Astrocyte of the spinal cord (primary cell): ENCODE measurements at regions not wholly inside any gene's neighbourhood (a gene's known extent, or its start where the extent isn't known, plus 50 kb on each side); places are given as distances from the start of the nearest gene placed in this dataset.

Experiments used
- DNase-seq: peaks from one replicate; pipeline ENCODE4 v3.0.0; 2011; ENCODE audit warnings: low read depth, low spot score
- H3K4me3 ChIP-seq: 2 replicates; pipeline ENCODE4 v1.5.1; 2011; ENCODE audit warnings: low read depth, mild to moderate bottlenecking, low read length, moderate library complexity
- CTCF ChIP-seq: IDR thresholded peaks from 2 replicates; pipeline ENCODE4 v1.5.1; 2012; ENCODE audit warnings: low read depth, mild to moderate bottlenecking, low read length, inconsistent platforms
- in situ Hi-C: cut with HindIII; loops from 2 replicates; pipeline ENCODE4 v1.10.0; 2017; ENCODE audit warnings: low sequenced_read_pairs

- TF ChIP-seq CTCF: no peak
- in situ Hi-C loops: no loop called here
- DNase-seq: no peak
- no peak overlapping the region for H3K4me3 ChIP-seq
Observed at GRCh38 chr1:55716151-55716550, 501.0 kb upstream of the USP24 start.

- H3K4me3 ChIP-seq: no peak overlapping the region
- in situ Hi-C loops: no loop called here
- DNase-seq: no peak
- TF ChIP-seq CTCF: no peak
Observed at GRCh38 chr1:55714230-55714629, 499.1 kb upstream of the USP24 start.

GRCh38 chr1:55713516-55713915 is 498.4 kb upstream of the USP24 start:
- TF ChIP-seq CTCF: no peak
- no peak overlapping the region for H3K4me3 ChIP-seq
- in situ Hi-C loops: no loop called here
- DNase-seq: no peak

DNA sequence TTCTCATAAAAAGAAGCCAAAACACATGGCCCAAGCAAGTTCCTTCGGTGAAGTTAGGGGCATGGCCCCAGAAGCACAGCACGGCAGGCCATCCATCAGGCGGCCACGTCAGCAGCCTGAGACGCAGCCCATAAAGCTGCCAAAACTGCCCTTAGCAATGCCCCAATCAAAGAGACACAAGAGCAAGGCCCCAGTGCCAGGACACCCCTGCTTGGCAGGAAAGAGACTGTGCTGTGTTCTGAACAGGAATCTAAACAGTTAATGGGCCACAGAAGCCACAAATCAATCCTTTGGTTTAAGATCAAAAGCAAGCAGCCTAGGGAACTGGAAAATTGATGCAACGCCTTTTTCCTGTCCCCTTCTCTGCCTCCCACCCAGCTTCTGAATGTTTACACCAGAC is 497.0 kb upstream of the USP24 start:
- DNase-seq: peak; percentile 81
- no peak for TF ChIP-seq CTCF
- no peak overlapping the region for H3K4me3 ChIP-seq
- in situ Hi-C loops: no loop called here

DNA sequence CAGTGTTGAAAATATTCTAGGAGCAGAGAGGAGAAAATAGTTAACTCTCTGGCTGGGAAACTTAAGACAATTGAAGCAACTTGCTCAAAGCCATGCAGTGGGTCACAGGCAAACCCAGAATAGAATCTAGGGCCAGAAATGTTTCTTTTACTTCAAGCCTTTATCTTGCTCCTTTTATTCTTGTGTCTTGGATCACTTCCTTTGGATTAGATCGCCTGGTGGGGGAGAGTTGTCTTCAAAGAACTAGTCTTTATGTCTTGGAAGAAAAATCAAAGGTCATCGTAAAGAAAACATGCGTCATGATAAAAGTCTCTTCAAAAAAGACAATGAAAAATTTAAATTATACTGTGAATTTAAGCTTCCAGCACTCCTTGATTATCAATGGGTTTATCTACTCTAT is 493.6 kb upstream of the USP24 start:
- TF ChIP-seq CTCF: no peak
- peak; percentile 62 for DNase-seq
- in situ Hi-C loops: no loop called here
- no peak overlapping the region for H3K4me3 ChIP-seq

- in situ Hi-C loops: no loop called here
Observed at GRCh38 chr1:55707846-55708245, 492.7 kb upstream of the USP24 start.

More at GRCh38 chr1:55707846-55708245, 492.7 kb upstream of the USP24 start:
- H3K4me3 ChIP-seq: no peak overlapping the region
- no peak for TF ChIP-seq CTCF
- no peak for DNase-seq
